GM18907 (cell line): ENCODE measurements at regions not wholly inside any gene's neighbourhood (a gene's known extent, or its start where the extent isn't known, plus 50 kb on each side); places are given as distances from the start of the nearest gene placed in this dataset.
"Not testable (repeated sequence)": the region's sequence is repeated elsewhere in the genome, so short reads cannot be mapped to it uniquely, and the experiment has no call there.

ENCODE experiments used
- ATAC-seq: cut with Tn5 transposase; IDR thresholded peaks from one replicate; pipeline ENCODE4 v1.9.1; 2021; ENCODE audit warnings: mild to moderate bottlenecking, moderate library complexity; ENCODE audit not compliant: unreplicated experiment

- ATAC-seq, result no peak
Measured at GRCh38 chr16:79954921-79955705, 354.6 kb upstream of the MAF start.

GRCh38 chr16:79950932-79951719 lies 350.6 kb upstream of the MAF start:
- no peak for ATAC-seq

DNA sequence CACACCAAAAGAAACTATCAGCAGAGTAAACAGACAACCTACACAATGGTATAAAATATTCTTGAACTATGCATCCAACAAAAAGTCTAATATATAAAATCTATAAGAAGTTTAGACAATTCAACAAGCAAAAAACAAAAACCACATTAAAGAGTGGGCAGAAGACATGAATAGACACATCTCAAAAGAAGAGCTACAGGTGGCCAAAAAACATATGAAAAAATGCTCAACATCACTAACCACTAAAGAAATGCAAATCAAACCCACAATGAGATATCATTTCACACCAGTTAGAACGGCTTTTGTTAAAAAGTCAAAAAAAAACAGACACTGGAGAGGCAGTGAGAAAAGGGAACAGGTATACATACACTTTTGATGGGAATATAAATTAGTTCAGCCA lies 348.9 kb upstream of the MAF start:
- ATAC-seq, result no peak

DNA sequence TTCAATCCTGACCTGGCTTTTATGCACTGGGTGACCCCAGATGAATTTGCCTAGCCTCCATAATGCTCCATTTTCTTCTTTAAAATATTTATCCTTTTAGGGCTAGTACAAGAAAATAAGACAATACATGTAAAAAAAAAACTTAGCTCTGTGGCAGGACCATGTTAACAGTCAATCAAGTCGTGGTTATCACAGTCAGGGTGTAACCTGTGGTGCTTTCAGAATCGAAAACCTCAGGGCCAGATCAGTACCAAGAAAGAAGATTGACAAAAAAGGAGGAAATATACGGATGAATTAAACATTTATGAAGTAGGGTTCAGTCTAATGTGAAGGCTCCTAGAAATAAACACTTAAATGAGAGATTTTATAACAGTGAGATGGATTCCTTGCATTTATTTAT lies 347.2 kb upstream of the MAF start:
- ATAC-seq, result no peak

GRCh38 chr16:79946252-79946651 lies 345.7 kb upstream of the MAF start:
- no peak for ATAC-seq

GRCh38 chr16:79943736-79944135 lies 343.2 kb upstream of the MAF start:
- ATAC-seq, result no peak

DNA sequence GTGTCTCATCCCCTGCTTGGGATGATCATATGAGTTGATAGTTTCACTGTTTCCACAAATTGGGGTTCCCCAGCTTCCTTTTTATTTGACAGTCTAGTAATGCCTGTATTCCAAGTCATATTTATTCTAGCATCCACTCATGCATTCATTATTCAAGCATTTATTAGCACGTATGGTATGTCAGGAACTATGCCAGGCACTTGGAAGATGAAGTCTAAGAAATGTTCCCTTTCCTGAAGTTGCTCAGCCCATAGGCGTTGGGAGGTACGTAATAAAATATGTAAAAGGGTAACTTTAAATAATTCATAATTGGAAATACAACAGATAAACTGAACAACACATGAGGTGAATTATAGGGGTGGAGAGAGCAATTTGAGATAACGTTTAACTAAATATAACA lies 338.0 kb upstream of the MAF start:
- ATAC-seq, result no peak

GRCh38 chr16:79937671-79938070 lies 337.1 kb upstream of the MAF start:
- ATAC-seq, result not testable (repeated sequence)

- no peak for ATAC-seq
Measured at GRCh38 chr16:79933603-79934002, 333.1 kb upstream of the MAF start.

- no peak for ATAC-seq
Measured at GRCh38 chr16:79932572-79932971, 332.0 kb upstream of the MAF start.

GRCh38 chr16:79931721-79932120 lies 331.2 kb upstream of the MAF start:
- no peak for ATAC-seq

DNA sequence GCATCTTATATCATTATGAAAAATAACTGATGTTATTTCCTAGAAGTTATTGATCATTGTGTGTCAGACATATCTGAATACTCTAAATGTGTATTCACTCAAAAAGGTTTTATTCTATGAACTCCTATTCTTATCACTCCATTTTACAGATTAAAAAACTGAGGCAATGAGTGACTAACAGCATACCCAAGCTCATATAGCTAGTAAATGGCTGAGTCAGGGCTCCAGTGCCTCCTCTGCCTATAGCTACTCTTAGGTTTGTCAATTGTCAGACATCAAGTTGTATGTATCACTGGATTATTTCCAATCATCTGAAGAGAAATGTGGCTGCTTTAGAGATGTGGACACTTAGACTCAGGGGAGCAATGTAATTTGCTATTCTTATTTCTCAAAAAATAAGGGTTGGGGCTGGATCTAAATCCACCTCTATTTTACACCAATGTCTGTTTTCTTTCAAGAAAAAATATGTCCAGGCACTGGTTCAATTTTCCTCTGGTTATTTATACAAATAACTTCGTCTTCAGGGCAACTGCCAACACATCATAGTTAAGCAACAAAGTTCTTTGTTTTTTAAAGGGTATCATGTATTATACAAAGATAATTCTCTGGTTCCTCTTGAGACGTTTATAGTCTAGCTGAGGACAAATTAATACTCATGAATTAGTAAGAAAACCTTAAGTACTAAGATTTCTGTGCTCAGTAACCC lies 328.9 kb upstream of the MAF start:
- no peak for ATAC-seq

GRCh38 chr16:79928142-79928873 lies 327.8 kb upstream of the MAF start:
- ATAC-seq, result no peak

- ATAC-seq, result no peak
Measured at GRCh38 chr16:79926451-79927205, 326.1 kb upstream of the MAF start.

DNA sequence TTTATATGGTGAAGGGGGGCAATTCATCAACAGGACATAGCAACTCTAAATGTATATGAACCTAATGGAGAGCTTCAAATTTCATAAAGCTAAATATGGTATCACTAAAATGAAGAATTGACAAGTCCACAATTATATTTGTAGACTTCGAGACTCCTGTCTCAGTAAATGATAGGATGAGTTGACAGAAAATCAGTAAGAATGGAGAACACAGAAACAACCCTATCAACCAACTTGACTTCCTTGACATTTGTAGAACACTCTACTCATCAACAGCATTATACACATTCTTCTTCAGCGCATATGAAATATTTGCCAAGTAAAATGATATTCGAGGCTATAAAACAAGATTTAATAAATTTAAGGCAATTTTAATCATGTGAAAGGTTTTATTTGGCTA lies 322.9 kb upstream of the MAF start:
- ATAC-seq, result no peak

GRCh38 chr16:79920685-79921084 lies 320.1 kb upstream of the MAF start:
- no peak for ATAC-seq

DNA sequence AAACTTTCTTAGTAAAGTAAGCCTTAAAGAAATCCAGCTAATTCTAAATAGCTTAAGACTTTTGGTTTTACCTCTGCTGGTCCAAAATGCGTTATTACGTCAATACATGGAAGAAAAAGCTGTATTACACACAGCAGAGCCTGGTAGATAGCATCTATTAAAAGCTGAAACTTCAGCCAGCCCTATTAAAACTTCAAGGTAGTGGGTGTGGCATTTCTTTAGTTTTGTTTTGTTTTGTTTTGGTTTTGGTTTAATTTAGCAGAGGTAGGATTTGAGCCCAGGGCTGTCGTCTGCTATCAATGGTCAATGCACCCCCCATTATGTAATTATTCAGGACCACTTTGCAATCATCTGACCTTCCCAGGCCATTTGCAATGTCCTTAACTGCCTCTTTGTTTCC lies 318.4 kb upstream of the MAF start:
- ATAC-seq, result no peak

DNA sequence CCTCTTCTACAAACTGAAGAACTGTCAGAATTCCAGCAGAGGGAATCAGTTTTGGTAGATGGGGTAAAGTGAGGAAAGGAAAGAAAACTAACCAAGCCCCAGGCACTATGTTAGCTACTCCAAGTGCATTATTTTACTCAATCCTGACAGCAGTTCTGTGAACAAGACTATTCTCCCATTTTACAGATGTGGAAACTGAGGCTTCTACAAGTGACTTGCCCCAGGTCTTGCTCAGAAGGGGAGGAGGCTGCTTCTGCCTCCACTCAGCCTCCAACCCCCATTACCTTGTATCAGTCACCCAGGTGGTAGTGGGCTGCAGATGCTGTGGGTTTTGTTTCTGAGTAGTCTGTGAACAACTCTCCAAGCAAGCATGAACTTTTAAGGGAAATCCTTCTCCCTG lies 315.2 kb upstream of the MAF start:
- no peak for ATAC-seq

GRCh38 chr16:79914961-79915720 lies 314.6 kb upstream of the MAF start:
- ATAC-seq, result no peak
